Esophagus squamous epithelium (tissue), 4 donors: ENCODE measurements at regions not wholly inside any gene's neighbourhood (a gene's known extent, or its start where the extent isn't known, plus 50 kb on each side); places are given as distances from the start of the nearest gene placed in this dataset.

Experiments
- CTCF ChIP-seq, 6 experiments: fragments of 450-650 bp in 4 of 6; fragments of 200-600 bp in 2 of 6; sonication (generic) in 2 of 6; IDR thresholded peaks; one replicate each; pipeline ENCODE4 v1.5.1; 2016 to 2019; ENCODE audit warnings: antibody characterized with exemption in 6 of 6, mild to moderate bottlenecking in 4 of 6, moderate library complexity in 4 of 6
- POLR2A ChIP-seq, 4 donors: fragments of 450-650 bp; IDR thresholded peaks; one replicate each; pipeline ENCODE4 v1.6.1; 2017; ENCODE audit warnings: antibody characterized with exemption in 4 of 4, mild to moderate bottlenecking in 4 of 4, moderate library complexity in 3 of 4

- TF ChIP-seq POLR2A (IDR thresholded peaks at IDR 0.05) (no peak), CTCF (IDR thresholded peaks at IDR 0.05) (no peak)
These were observed 521.1 kb upstream of the POT1 start for GRCh38 chr7:125450749-125451148.
